ENCODE measurements at regions not wholly inside any gene's neighbourhood (a gene's known extent, or its start where the extent isn't known, plus 50 kb on each side); places are given as distances from the start of the nearest gene placed in this dataset.

GRCh38 chrX:107348990-107349389 lies 100.5 kb upstream of the FRMPD3 start:
- TF ChIP-seq EP300 (IDR thresholded peaks at IDR 0.05): no peak
- no peak for TF ChIP-seq POLR2A (IDR thresholded peaks at IDR 0.05; ENCODE audit: low read length)
- TF ChIP-seq CTCF (IDR thresholded peaks at IDR 0.05): no peak
- TF ChIP-seq NPAS2 (CRISPR knock-in tag; IDR thresholded peaks at IDR 0.05; ENCODE audit: borderline replicate concordance): no peak
- TF ChIP-seq RFX5 (IDR thresholded peaks at IDR 0.05): no peak
- TF ChIP-seq RARB (CRISPR knock-in tag; IDR thresholded peaks at IDR 0.05): no peak
- TF ChIP-seq CEBPB (IDR thresholded peaks at IDR 0.05): no peak
- no peak for TF ChIP-seq JUN (IDR thresholded peaks at IDR 0.05)
- TF ChIP-seq USF2 (IDR thresholded peaks at IDR 0.05): no peak
- no peak for TF ChIP-seq MAFK (IDR thresholded peaks at IDR 0.05; ENCODE audit: partially characterized antibody)
- no peak for TF ChIP-seq RAD21 (conservative IDR thresholded peaks at IDR 0.05 in 1 of 2, IDR thresholded peaks at IDR 0.05 in 1 of 2)

All from A549 (cell line).